ENCODE measurements at regions not wholly inside any gene's neighbourhood (a gene's known extent, or its start where the extent isn't known, plus 50 kb on each side); places are given as distances from the start of the nearest gene placed in this dataset.
A peak's percentile ranks its signal among the peaks of the same experiment; 100 is the strongest.
"Not testable (repeated sequence)": the region's sequence is repeated elsewhere in the genome, so short reads cannot be mapped to it uniquely, and the experiment has no call there.

GRCh38 chrX:96538104-96538725 lies 146.4 kb upstream of the DIAPH2 start:
- DNase-seq (ENCODE audit: low spot score), result peak; percentile 46

GRCh38 chrX:96540111-96540631 lies 144.5 kb upstream of the DIAPH2 start:
- no peak for DNase-seq (ENCODE audit: low spot score)

GRCh38 chrX:96546281-96546680 lies 138.4 kb upstream of the DIAPH2 start:
- not testable (repeated sequence) for DNase-seq (ENCODE audit: low spot score)

GRCh38 chrX:96551322-96551872 lies 133.2 kb upstream of the DIAPH2 start:
- no peak for DNase-seq (ENCODE audit: low spot score)

- DNase-seq (ENCODE audit: low spot score), result no peak
These were observed 127.8 kb upstream of the DIAPH2 start for GRCh38 chrX:96556886-96557285.

GRCh38 chrX:96561129-96561528 lies 123.5 kb upstream of the DIAPH2 start:
- not testable (repeated sequence) for DNase-seq (ENCODE audit: low spot score)

- no peak for DNase-seq (ENCODE audit: low spot score)
These were observed 121.0 kb upstream of the DIAPH2 start for GRCh38 chrX:96563646-96564045.

GRCh38 chrX:96564595-96564994 lies 120.0 kb upstream of the DIAPH2 start:
- DNase-seq (ENCODE audit: low spot score), result no peak

GRCh38 chrX:96566878-96567277 lies 117.8 kb upstream of the DIAPH2 start:
- no peak for DNase-seq (ENCODE audit: low spot score)

GRCh38 chrX:96568071-96568470 lies 116.6 kb upstream of the DIAPH2 start:
- no peak for DNase-seq (ENCODE audit: low spot score)

- no peak for DNase-seq (ENCODE audit: low spot score)
These were observed 115.6 kb upstream of the DIAPH2 start for GRCh38 chrX:96569034-96569433.

- no peak for DNase-seq (ENCODE audit: low spot score)
These were observed 109.6 kb upstream of the DIAPH2 start for GRCh38 chrX:96575011-96575410.

- DNase-seq (ENCODE audit: low spot score), result no peak
These were observed 108.3 kb upstream of the DIAPH2 start for GRCh38 chrX:96576368-96576767.

GRCh38 chrX:96578781-96579180 lies 105.9 kb upstream of the DIAPH2 start:
- DNase-seq (ENCODE audit: low spot score), result no peak

- no peak for DNase-seq (ENCODE audit: low spot score)
These were observed 105.4 kb upstream of the DIAPH2 start for GRCh38 chrX:96579252-96579651.

- DNase-seq (ENCODE audit: low spot score), result no peak
These were observed 94.2 kb upstream of the DIAPH2 start for GRCh38 chrX:96590403-96590802.

- no peak for DNase-seq (ENCODE audit: low spot score)
These were observed 93.2 kb upstream of the DIAPH2 start for GRCh38 chrX:96591421-96591820.

GRCh38 chrX:96597847-96598246 lies 86.8 kb upstream of the DIAPH2 start:
- DNase-seq (ENCODE audit: low spot score), result not testable (repeated sequence)

- DNase-seq (ENCODE audit: low spot score), result no peak
These were observed 72.9 kb upstream of the DIAPH2 start for GRCh38 chrX:96611619-96612362.

- no peak for DNase-seq (ENCODE audit: low spot score)
These were observed 69.2 kb upstream of the DIAPH2 start for GRCh38 chrX:96615448-96615847.

GRCh38 chrX:96619588-96619987 lies 65.1 kb upstream of the DIAPH2 start:
- DNase-seq (ENCODE audit: low spot score), result no peak

GRCh38 chrX:96621811-96622210 lies 62.8 kb upstream of the DIAPH2 start:
- DNase-seq (ENCODE audit: low spot score), result no peak
